Mesendoderm (in vitro differentiated cells): ENCODE measurements at regions not wholly inside any gene's neighbourhood (a gene's known extent, or its start where the extent isn't known, plus 50 kb on each side); places are given as distances from the start of the nearest gene placed in this dataset.
"Not testable (repeated sequence)": the region's sequence is repeated elsewhere in the genome, so short reads cannot be mapped to it uniquely, and the experiment has no call there.

Experiments used
- DNase-seq: peaks from one replicate; pipeline ENCODE4 v3.0.0; 2013
- H2AK5ac ChIP-seq: 2 replicates; pipeline ENCODE4 v1.6.1; 2013; ENCODE audit warnings: low read length, inconsistent platforms
- H2BK120ac ChIP-seq: 2 replicates; pipeline ENCODE4 v1.6.1; 2013; ENCODE audit warnings: low read depth, mild to moderate bottlenecking, low read length, moderate library complexity, mixed read lengths
- H2BK15ac ChIP-seq: replicated peaks from 2 replicates; pipeline ENCODE4 v1.6.1; 2013; ENCODE audit warnings: low read depth, mild to moderate bottlenecking, moderate library complexity
- H2BK5ac ChIP-seq: 2 replicates; pipeline ENCODE4 v1.6.1; 2013; ENCODE audit warnings: low read length, inconsistent platforms
- H3K18ac ChIP-seq: 2 replicates; pipeline ENCODE4 v1.6.1; 2013; ENCODE audit warnings: mild to moderate bottlenecking, low read length, mixed read lengths
- H3K23ac ChIP-seq: one replicate; pipeline ENCODE4 v1.6.1; 2013; ENCODE audit warnings: low read length
- H3K27ac ChIP-seq: 2 replicates; pipeline ENCODE4 v1.5.1; 2013; ENCODE audit warnings: low read depth, mild to moderate bottlenecking, inconsistent platforms, low read length, moderate library complexity
- H3K27me3 ChIP-seq: 2 replicates; pipeline ENCODE4 v1.6.1; 2013; ENCODE audit warnings: low read length, control low read depth, mild to moderate bottlenecking, inconsistent platforms; ENCODE audit not compliant: insufficient read depth, poor library complexity
- H3K36me3 ChIP-seq: 2 replicates; pipeline ENCODE4 v1.6.1; 2013; ENCODE audit warnings: low read length, inconsistent platforms; ENCODE audit not compliant: control insufficient read depth, insufficient read depth
- H3K4ac ChIP-seq: one replicate; pipeline ENCODE4 v1.6.1; 2013; ENCODE audit warnings: low read depth, mild to moderate bottlenecking, low read length, moderate library complexity
- H3K4me1 ChIP-seq: 2 replicates; pipeline ENCODE4 v1.6.1; 2013; ENCODE audit warnings: low read depth, low read length, inconsistent platforms; ENCODE audit not compliant: control insufficient read depth
- H3K4me2 ChIP-seq: 2 replicates; pipeline ENCODE4 v1.6.1; 2013; ENCODE audit warnings: low read length
- H3K4me3 ChIP-seq: 2 replicates; pipeline ENCODE4 v1.5.1; 2013; ENCODE audit warnings: mild to moderate bottlenecking, low read length
- H3K56ac ChIP-seq: one replicate; pipeline ENCODE4 v1.6.1; 2013; ENCODE audit warnings: low read length
- H3K79me1 ChIP-seq: 2 replicates; pipeline ENCODE4 v1.6.1; 2013; ENCODE audit warnings: low read length, inconsistent platforms
- H3K79me2 ChIP-seq: 2 replicates; pipeline ENCODE4 v1.6.1; 2013; ENCODE audit warnings: mild to moderate bottlenecking, low read length; ENCODE audit not compliant: control insufficient read depth, insufficient read depth
- H3K9ac ChIP-seq: 2 replicates; pipeline ENCODE4 v1.6.1; 2013; ENCODE audit warnings: low read length, inconsistent platforms
- H4K5ac ChIP-seq: one replicate; pipeline ENCODE4 v1.6.1; 2013; ENCODE audit warnings: low read length
- H4K8ac ChIP-seq: one replicate; pipeline ENCODE4 v1.6.1; 2013; ENCODE audit warnings: low read depth, mild to moderate bottlenecking, control low read depth, low read length, moderate library complexity
- WGBS: extraction: QIAGEN DNeasy Blood & Tissue Kit; methylation state at CpG from one replicate; pipeline ENCODE4 v1.1.7; 2013; ENCODE audit warnings: low lambda C conversion rate, missing lambda C conversion rate; ENCODE audit not compliant: insufficient coverage; ENCODE audit errors: extremely low coverage; 5-methylcytosine and 5-hydroxymethylcytosine counted together

- Histone ChIP-seq H4K8ac (no peak overlapping the region), H3K36me3 (no peaks in the 10 kb centered on the region), H2AK5ac (no peak overlapping the region), H3K79me1 (no peaks in the 10 kb centered on the region), H3K56ac (no peak overlapping the region), H2BK120ac (no peak overlapping the region), H3K23ac (no peak overlapping the region), H3K4me1 (no peaks in the 10 kb centered on the region), H3K9ac (no peak overlapping the region), H3K18ac (no peak overlapping the region), H3K27ac (no peak overlapping the region), H3K27me3 (no peaks in the 10 kb centered on the region), H2BK5ac (no peak overlapping the region), H3K4me2 (no peak overlapping the region), H2BK15ac (no peak overlapping the region), H4K5ac (no peak overlapping the region), H3K4ac (no peak overlapping the region), H3K79me2 (no peaks in the 10 kb centered on the region), H3K4me3 (no peak overlapping the region)
- no peak for DNase-seq
- WGBS = no CpG with 5 or more reads among the region's 3 CpGs
These were observed 140.3 kb downstream of the BRD1 start for GRCh38 chr22:49687333-49687732.

GRCh38 chr22:49686495-49687219 is 141.0 kb downstream of the BRD1 start:
- Histone ChIP-seq H3K4me3 (no peak overlapping the region), H3K56ac (no peak overlapping the region), H3K23ac (no peak overlapping the region), H3K4ac (no peak overlapping the region), H3K79me1 (no peaks in the 10 kb centered on the region), H3K4me1 (no peaks in the 10 kb centered on the region), H2BK5ac (no peak overlapping the region), H3K9ac (no peak overlapping the region), H3K36me3 (no peaks in the 10 kb centered on the region), H3K4me2 (no peak overlapping the region), H2BK120ac (no peak overlapping the region), H2AK5ac (no peak overlapping the region), H3K27me3 (no peaks in the 10 kb centered on the region), H4K5ac (no peak overlapping the region), H4K8ac (no peak overlapping the region), H3K18ac (no peak overlapping the region), H2BK15ac (no peak overlapping the region), H3K79me2 (no peaks in the 10 kb centered on the region), H3K27ac (no peak overlapping the region)
- DNase-seq = no peak
- no CpG with 5 or more reads among the region's 22 CpGs for WGBS

GRCh38 chr22:49685686-49686085 is 142.0 kb downstream of the BRD1 start:
- no peaks in the 10 kb centered on the region for H3K79me2 ChIP-seq
- no CpG with 5 or more reads among the region's 18 CpGs for WGBS
- no peak overlapping the region for H3K23ac ChIP-seq
- no peak overlapping the region for H3K9ac ChIP-seq
- H3K18ac ChIP-seq = no peak overlapping the region
- H3K4me3 ChIP-seq = no peak overlapping the region
- no peak overlapping the region for H3K4ac ChIP-seq
- no peak overlapping the region for H3K4me2 ChIP-seq
- H4K8ac ChIP-seq = no peak overlapping the region
- H3K27me3 ChIP-seq = no peaks in the 10 kb centered on the region
- no peak for DNase-seq
- no peaks in the 10 kb centered on the region for H3K4me1 ChIP-seq
- H3K36me3 ChIP-seq = no peaks in the 10 kb centered on the region
- H4K5ac ChIP-seq = no peak overlapping the region
- no peak overlapping the region for H3K27ac ChIP-seq
- no peak overlapping the region for H3K56ac ChIP-seq
- no peak overlapping the region for H2BK5ac ChIP-seq
- H2AK5ac ChIP-seq = no peak overlapping the region
- no peak overlapping the region for H2BK120ac ChIP-seq
- no peaks in the 10 kb centered on the region for H3K79me1 ChIP-seq
- H2BK15ac ChIP-seq = no peak overlapping the region

GRCh38 chr22:49685116-49685515 is 142.6 kb downstream of the BRD1 start:
- H4K8ac ChIP-seq = no peak overlapping the region
- H3K4me2 ChIP-seq = no peak overlapping the region
- H3K56ac ChIP-seq = no peak overlapping the region
- DNase-seq = no peak
- no peak overlapping the region for H3K4ac ChIP-seq
- no peak overlapping the region for H3K4me3 ChIP-seq
- H2AK5ac ChIP-seq = no peak overlapping the region
- H3K79me2 ChIP-seq = no peaks in the 10 kb centered on the region
- no peaks in the 10 kb centered on the region for H3K36me3 ChIP-seq
- H3K18ac ChIP-seq = no peak overlapping the region
- no peak overlapping the region for H4K5ac ChIP-seq
- H2BK120ac ChIP-seq = no peak overlapping the region
- H3K27ac ChIP-seq = no peak overlapping the region
- no peaks in the 10 kb centered on the region for H3K27me3 ChIP-seq
- no peak overlapping the region for H2BK15ac ChIP-seq
- WGBS = no CpG with 5 or more reads among the region's 9 CpGs
- H3K4me1 ChIP-seq = no peaks in the 10 kb centered on the region
- no peak overlapping the region for H3K23ac ChIP-seq
- no peaks in the 10 kb centered on the region for H3K79me1 ChIP-seq
- H2BK5ac ChIP-seq = no peak overlapping the region
- H3K9ac ChIP-seq = no peak overlapping the region

GRCh38 chr22:49683032-49683431 is 144.6 kb downstream of the BRD1 start:
- Histone ChIP-seq H2BK15ac (no peak overlapping the region), H2BK120ac (no peak overlapping the region), H3K18ac (no peak overlapping the region), H3K4ac (no peak overlapping the region), H3K4me3 (no peak overlapping the region), H3K27ac (no peak overlapping the region), H4K8ac (no peak overlapping the region), H3K79me1 (no peaks in the 10 kb centered on the region), H3K56ac (no peak overlapping the region), H2BK5ac (no peak overlapping the region), H2AK5ac (no peak overlapping the region), H3K4me1 (no peaks in the 10 kb centered on the region), H3K9ac (no peak overlapping the region), H3K27me3 (no peaks in the 10 kb centered on the region), H3K4me2 (no peak overlapping the region), H3K36me3 (no peaks in the 10 kb centered on the region), H3K23ac (no peak overlapping the region), H4K5ac (no peak overlapping the region), H3K79me2 (no peaks in the 10 kb centered on the region)
- DNase-seq = no peak
- WGBS = no CpG with 5 or more reads among the region's 3 CpGs

GRCh38 chr22:49680819-49681218 is 146.9 kb downstream of the BRD1 start:
- H3K4me2 ChIP-seq, H2AK5ac ChIP-seq, H4K5ac ChIP-seq, H3K79me1 ChIP-seq, H3K56ac ChIP-seq, DNase-seq, H3K18ac ChIP-seq, H3K27me3 ChIP-seq, H3K27ac ChIP-seq, H3K79me2 ChIP-seq, H3K4ac ChIP-seq, H4K8ac ChIP-seq, H3K23ac ChIP-seq, H3K4me1 ChIP-seq, H2BK15ac ChIP-seq, H3K9ac ChIP-seq, H2BK120ac ChIP-seq, H3K36me3 ChIP-seq, H3K4me3 ChIP-seq, H2BK5ac ChIP-seq: not testable (repeated sequence)
- no CpG with 5 or more reads among the region's 6 CpGs for WGBS
